ENCODE measurements at regions not wholly inside any gene's neighbourhood (a gene's known extent, or its start where the extent isn't known, plus 50 kb on each side); places are given as distances from the start of the nearest gene placed in this dataset.

DNA sequence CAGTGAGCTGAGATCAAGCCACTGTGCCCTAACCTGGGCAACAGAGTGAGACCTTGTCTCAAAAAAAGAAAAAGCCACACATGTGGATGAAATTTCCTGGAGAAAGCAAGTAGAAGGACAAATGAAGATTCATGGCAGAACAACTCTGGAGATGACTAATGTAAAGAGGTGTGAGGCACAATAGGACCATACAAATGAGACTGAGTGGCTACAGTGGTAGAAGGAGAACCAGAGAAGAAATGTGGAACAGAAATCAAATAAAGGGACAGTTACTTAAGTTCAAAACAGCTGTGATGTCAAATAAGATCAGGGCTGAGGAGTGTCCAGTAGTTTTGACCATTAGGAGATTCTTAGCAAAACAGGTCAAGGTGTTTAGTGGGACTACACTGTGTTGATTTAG is 130.9 kb upstream of the CDK6 start:
- Histone ChIP-seq H3K36me3 (ENCODE audit: control insufficient read depth in 2 of 3, insufficient read depth in 3 of 3, low read length in 3 of 3) (no peaks in the 10 kb centered on the region), H3K27ac (ENCODE audit: low read depth in 2 of 2, low read length in 2 of 2) (no peak overlapping the region), H3K4me1 (ENCODE audit: control insufficient read depth in 2 of 3, insufficient read depth in 2 of 3, low read depth in 1 of 3, low read length in 3 of 3) (no peaks in the 10 kb centered on the region), H3K9ac (ENCODE audit: low read length in 3 of 3) (no peak overlapping the region), H3K9me3 (ENCODE audit: control insufficient read depth in 2 of 3, insufficient read depth in 1 of 3, low read length in 3 of 3) (no peaks in the 10 kb centered on the region), H3K4me3 (ENCODE audit: low read length in 3 of 3) (no peak overlapping the region), H3K27me3 (ENCODE audit: control insufficient read depth, insufficient read depth, low read length) (no peaks in the 10 kb centered on the region)
- TF ChIP-seq, protein P1, sequence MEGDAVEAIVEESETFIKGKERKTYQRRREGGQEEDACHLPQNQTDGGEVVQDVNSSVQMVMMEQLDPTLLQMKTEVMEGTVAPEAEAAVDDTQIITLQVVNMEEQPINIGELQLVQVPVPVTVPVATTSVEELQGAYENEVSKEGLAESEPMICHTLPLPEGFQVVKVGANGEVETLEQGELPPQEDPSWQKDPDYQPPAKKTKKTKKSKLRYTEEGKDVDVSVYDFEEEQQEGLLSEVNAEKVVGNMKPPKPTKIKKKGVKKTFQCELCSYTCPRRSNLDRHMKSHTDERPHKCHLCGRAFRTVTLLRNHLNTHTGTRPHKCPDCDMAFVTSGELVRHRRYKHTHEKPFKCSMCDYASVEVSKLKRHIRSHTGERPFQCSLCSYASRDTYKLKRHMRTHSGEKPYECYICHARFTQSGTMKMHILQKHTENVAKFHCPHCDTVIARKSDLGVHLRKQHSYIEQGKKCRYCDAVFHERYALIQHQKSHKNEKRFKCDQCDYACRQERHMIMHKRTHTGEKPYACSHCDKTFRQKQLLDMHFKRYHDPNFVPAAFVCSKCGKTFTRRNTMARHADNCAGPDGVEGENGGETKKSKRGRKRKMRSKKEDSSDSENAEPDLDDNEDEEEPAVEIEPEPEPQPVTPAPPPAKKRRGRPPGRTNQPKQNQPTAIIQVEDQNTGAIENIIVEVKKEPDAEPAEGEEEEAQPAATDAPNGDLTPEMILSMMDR (IDR thresholded peaks at IDR 0.05; ENCODE audit: borderline replicate concordance, extremely low read depth, insufficient read depth) = no peak
- intact Hi-C loops (cut with DNase I) = no loop called here
- DNase-seq (no peak), FAIRE-seq (no peak)

DNA sequence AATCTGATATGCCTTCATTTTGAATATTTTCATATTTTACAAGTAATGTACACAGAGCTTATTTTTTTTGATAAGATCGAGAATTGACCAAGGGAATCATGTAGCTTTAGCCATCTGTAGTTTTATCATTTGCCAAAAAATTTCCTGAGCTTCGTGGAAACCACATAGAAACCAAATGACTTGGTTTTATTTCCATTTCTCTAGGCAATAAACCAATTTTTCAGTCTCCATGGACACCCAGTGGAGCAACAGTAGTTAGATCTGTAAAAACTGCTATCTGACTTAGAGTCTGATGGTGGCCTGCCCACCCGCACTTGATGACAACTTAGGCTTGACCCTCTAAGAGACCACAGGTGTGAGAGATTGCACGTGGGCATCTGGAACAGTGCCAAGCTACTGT is 127.8 kb upstream of the CDK6 start:
- Histone ChIP-seq H3K4me3 (ENCODE audit: low read length in 3 of 3) (no peak overlapping the region), H3K27ac (ENCODE audit: low read depth in 2 of 2, low read length in 2 of 2) (no peak overlapping the region), H3K27me3 (ENCODE audit: control insufficient read depth, insufficient read depth, low read length) (no peaks in the 10 kb centered on the region), H3K36me3 (ENCODE audit: control insufficient read depth in 2 of 3, insufficient read depth in 3 of 3, low read length in 3 of 3) (no peaks in the 10 kb centered on the region), H3K9me3 (ENCODE audit: control insufficient read depth in 2 of 3, insufficient read depth in 1 of 3, low read length in 3 of 3) (no peaks in the 10 kb centered on the region), H3K4me1 (ENCODE audit: control insufficient read depth in 2 of 3, insufficient read depth in 2 of 3, low read depth in 1 of 3, low read length in 3 of 3) (no peaks in the 10 kb centered on the region), H3K9ac (ENCODE audit: low read length in 3 of 3) (no peak overlapping the region)
- DNase-seq (no peak), FAIRE-seq (no peak)
- TF ChIP-seq, protein P1 (IDR thresholded peaks at IDR 0.05; ENCODE audit: borderline replicate concordance, extremely low read depth, insufficient read depth) = no peak
- intact Hi-C loops (cut with DNase I) = no loop called here

DNA sequence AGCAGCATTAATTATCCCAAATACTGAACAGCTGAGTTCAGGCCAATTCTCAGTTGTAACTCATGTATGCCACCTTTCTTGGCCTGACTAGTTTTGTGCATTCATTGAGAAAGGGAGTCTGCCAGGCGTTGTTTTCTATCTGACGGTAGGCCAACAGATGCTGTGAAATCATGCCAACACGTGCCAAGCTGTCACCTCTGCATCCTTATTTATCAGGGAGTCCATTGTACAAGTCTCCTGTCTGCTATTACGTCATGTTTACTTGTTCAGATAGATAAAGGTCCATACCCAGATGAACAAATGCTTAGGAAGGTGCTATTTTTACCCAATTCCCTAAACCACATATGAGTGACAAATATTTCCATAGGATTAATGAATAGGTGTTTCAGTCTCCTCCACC is 127.2 kb upstream of the CDK6 start:
- no peaks in the 10 kb centered on the region for H3K4me1 ChIP-seq (ENCODE audit: control insufficient read depth in 2 of 3, insufficient read depth in 2 of 3, low read depth in 1 of 3, low read length in 3 of 3)
- H3K4me3 ChIP-seq (ENCODE audit: low read length in 3 of 3) = no peak overlapping the region
- H3K27ac ChIP-seq (ENCODE audit: low read depth in 2 of 2, low read length in 2 of 2) = no peak overlapping the region
- intact Hi-C loops (cut with DNase I) = no loop called here
- H3K36me3 ChIP-seq (ENCODE audit: control insufficient read depth in 2 of 3, insufficient read depth in 3 of 3, low read length in 3 of 3) = no peaks in the 10 kb centered on the region
- DNase-seq (no peak), FAIRE-seq (no peak)
- TF ChIP-seq, protein P1 (IDR thresholded peaks at IDR 0.05; ENCODE audit: borderline replicate concordance, extremely low read depth, insufficient read depth) = no peak
- no peaks in the 10 kb centered on the region for H3K27me3 ChIP-seq (ENCODE audit: control insufficient read depth, insufficient read depth, low read length)
- H3K9ac ChIP-seq (ENCODE audit: low read length in 3 of 3) = no peak overlapping the region
- no peaks in the 10 kb centered on the region for H3K9me3 ChIP-seq (ENCODE audit: control insufficient read depth in 2 of 3, insufficient read depth in 1 of 3, low read length in 3 of 3)

DNA sequence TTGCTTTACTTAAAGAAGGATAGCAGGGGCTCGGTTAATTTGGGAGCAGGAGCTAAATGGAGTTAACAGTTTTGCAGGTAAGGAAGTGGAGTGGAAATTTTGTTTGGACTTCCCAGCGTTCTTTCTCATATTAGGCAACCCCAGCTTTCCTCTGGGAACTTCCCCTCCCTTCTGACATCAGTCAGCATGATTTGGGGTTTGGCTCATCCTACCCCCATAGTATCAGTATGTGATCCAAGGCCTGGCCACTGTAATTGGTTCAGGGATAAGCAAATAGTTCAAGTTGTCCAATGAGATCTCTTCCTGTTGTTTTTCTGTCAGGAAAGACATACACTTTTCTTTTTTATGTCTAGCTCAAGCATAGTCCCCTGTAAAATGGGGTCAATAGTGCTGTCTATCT is 125.6 kb upstream of the CDK6 start:
- H3K9ac ChIP-seq (ENCODE audit: low read length in 3 of 3) = no peak overlapping the region
- intact Hi-C loops (cut with DNase I) = no loop called here

More for the DNA sequence above, 125.6 kb upstream of the CDK6 start:
- TF ChIP-seq, protein P1 (IDR thresholded peaks at IDR 0.05; ENCODE audit: borderline replicate concordance, extremely low read depth, insufficient read depth) = no peak
- Histone ChIP-seq H3K9me3 (ENCODE audit: control insufficient read depth in 2 of 3, insufficient read depth in 1 of 3, low read length in 3 of 3) (no peaks in the 10 kb centered on the region), H3K4me3 (ENCODE audit: low read length in 3 of 3) (no peak overlapping the region), H3K27ac (ENCODE audit: low read depth in 2 of 2, low read length in 2 of 2) (no peak overlapping the region), H3K27me3 (ENCODE audit: control insufficient read depth, insufficient read depth, low read length) (no peaks in the 10 kb centered on the region), H3K4me1 (ENCODE audit: control insufficient read depth in 2 of 3, insufficient read depth in 2 of 3, low read depth in 1 of 3, low read length in 3 of 3) (no peaks in the 10 kb centered on the region), H3K36me3 (ENCODE audit: control insufficient read depth in 2 of 3, insufficient read depth in 3 of 3, low read length in 3 of 3) (no peaks in the 10 kb centered on the region)
- DNase-seq = no peak
- no peak for FAIRE-seq
